Adrenal gland (tissue), 5 donors: ENCODE measurements at regions not wholly inside any gene's neighbourhood (a gene's known extent, or its start where the extent isn't known, plus 50 kb on each side); places are given as distances from the start of the nearest gene placed in this dataset.

Experiments used
- CTCF ChIP-seq, 6 experiments: fragments of 450-650 bp in 4 of 6; fragments of 200-600 bp in 2 of 6; sonication (generic) in 1 of 6; IDR thresholded peaks; 1 replicate in 5 of 6; 2 replicates in 1 of 6; pipeline versions ENCODE4 v1.5.1 to v1.8.0; 2016 to 2021; ENCODE audit warnings: antibody characterized with exemption in 6 of 6, mild to moderate bottlenecking in 2 of 6, moderate library complexity in 1 of 6
- POLR2A ChIP-seq, 2 donors: fragments of 450-650 bp; IDR thresholded peaks; one replicate each; pipeline ENCODE4 v1.6.1; 2017; ENCODE audit warnings: antibody characterized with exemption in 2 of 2, mild to moderate bottlenecking in 2 of 2, moderate library complexity in 1 of 2
- donor health status: DM: no; HTN: no; CAD: no.

- TF ChIP-seq CTCF (IDR thresholded peaks at IDR 0.05) (no peak), POLR2A (IDR thresholded peaks at IDR 0.05) (no peak)
Observed at GRCh38 chr1:167168424-167168823, 52.3 kb upstream of the POU2F1 start.
